ENCODE measurements at regions not wholly inside any gene's neighbourhood (a gene's known extent, or its start where the extent isn't known, plus 50 kb on each side); places are given as distances from the start of the nearest gene placed in this dataset.

GRCh38 chr1:30325085-30325935 is 398.1 kb downstream of the MATN1 start:
- DNase-seq = no peak

GRCh38 chr1:30324251-30325084 is 398.9 kb downstream of the MATN1 start:
- DNase-seq = no peak

- no peak for DNase-seq
Observed at GRCh38 chr1:30323841-30324240, 399.5 kb downstream of the MATN1 start.

- DNase-seq = no peak
Observed at GRCh38 chr1:30323352-30323751, 400.0 kb downstream of the MATN1 start.

- DNase-seq = no peak
Observed at GRCh38 chr1:30322859-30323257, 400.5 kb downstream of the MATN1 start.

- DNase-seq = no peak
Observed at GRCh38 chr1:30321996-30322858, 401.2 kb downstream of the MATN1 start.

- no peak for DNase-seq
Observed at GRCh38 chr1:30321246-30321910, 402.0 kb downstream of the MATN1 start.

GRCh38 chr1:30320581-30320890 is 402.8 kb downstream of the MATN1 start:
- no peak for DNase-seq

- no peak for DNase-seq
Observed at GRCh38 chr1:30319765-30320580, 403.4 kb downstream of the MATN1 start.

GRCh38 chr1:30318864-30319718 is 404.3 kb downstream of the MATN1 start:
- DNase-seq = no peak

GRCh38 chr1:30318413-30318812 is 405.0 kb downstream of the MATN1 start:
- DNase-seq = no peak

GRCh38 chr1:30317921-30318320 is 405.5 kb downstream of the MATN1 start:
- no peak for DNase-seq

- no peak for DNase-seq
Observed at GRCh38 chr1:30316056-30316455, 407.3 kb downstream of the MATN1 start.

GRCh38 chr1:30315185-30315960 is 408.0 kb downstream of the MATN1 start:
- no peak for DNase-seq

GRCh38 chr1:30314591-30314990 is 408.8 kb downstream of the MATN1 start:
- DNase-seq = no peak

- no peak for DNase-seq
Observed at GRCh38 chr1:30313584-30313983, 409.8 kb downstream of the MATN1 start.

GRCh38 chr1:30313176-30313575 is 410.2 kb downstream of the MATN1 start:
- DNase-seq = no peak

- no peak for DNase-seq
Observed at GRCh38 chr1:30312226-30312625, 411.2 kb downstream of the MATN1 start.

GRCh38 chr1:30311749-30312148 is 411.6 kb downstream of the MATN1 start:
- no peak for DNase-seq
